SK-N-SH (cell line): ENCODE measurements at regions not wholly inside any gene's neighbourhood (a gene's known extent, or its start where the extent isn't known, plus 50 kb on each side); places are given as distances from the start of the nearest gene placed in this dataset.

Experiments
- CTCF ChIA-PET: fragments of 300-600, 350-600 bp; formaldehyde crosslinking; extraction: SDS; loops from one replicate; lab custom pipeline; 2021; lab: Yijun Ruan, JAX
- POLR2A ChIA-PET: fragments of 350-600 bp; sonication (Branson Sonifier 250); formaldehyde crosslinking; extraction: SDS; loops from one replicate; lab custom pipeline; 2020; ENCODE audit warnings: antibody characterized with exemption, inconsistent platforms; lab: Yijun Ruan, JAX
- DNase-seq: peaks from one replicate; pipeline ENCODE4 v3.0.0; 2012
- H2AFZ ChIP-seq: fragments of 200-600 bp; sonication (generic); 2 replicates; pipeline ENCODE4 v1.8.1; 2016; ENCODE audit warnings: antibody characterized with exemption, mild to moderate bottlenecking, low read depth
- H3F3A ChIP-seq: fragments of 200-600 bp; sonication (generic); replicated peaks from 2 replicates; pipeline ENCODE3; 2016; ENCODE audit warnings: antibody characterized with exemption, mild to moderate bottlenecking; ENCODE audit not compliant: insufficient read depth
- H3K27ac ChIP-seq, 2 experiments: fragments of 200-500 bp in 1 of 2; fragments of 200-600 bp in 1 of 2; sonication (Bioruptor generic) in 1 of 2; sonication (generic), shearing (Covaris generic) in 1 of 2; 2 replicates each; pipeline versions ENCODE4 v1.5.1 to v1.6.1; 2014 to 2016; ENCODE audit warnings: low read depth in 2 of 2, inconsistent platforms in 1 of 2, low read length in 1 of 2, mild to moderate bottlenecking in 1 of 2, mixed read lengths in 1 of 2
- H3K27me3 ChIP-seq: fragments of 200-600 bp; sonication (generic), shearing (Covaris generic); 2 replicates; pipeline ENCODE4 v1.6.1; 2016; ENCODE audit warnings: mixed run types; ENCODE audit not compliant: insufficient read depth
- H3K36me3 ChIP-seq, 2 experiments: fragments of 200-500 bp in 1 of 2; fragments of 200-600 bp in 1 of 2; sonication (Bioruptor generic) in 1 of 2; sonication (generic) in 1 of 2; replicated peaks in 1 of 2; 2 replicates each; pipeline versions ENCODE3 to v1.5.1; 2014 to 2016; ENCODE audit warnings: low read length in 1 of 2, mild to moderate bottlenecking in 1 of 2; ENCODE audit not compliant: insufficient read depth in 2 of 2, control insufficient read depth in 1 of 2
- H3K4me1 ChIP-seq, 2 experiments: fragments of 200-500 bp in 1 of 2; fragments of 200-600 bp in 1 of 2; sonication (Bioruptor generic) in 1 of 2; sonication (generic), shearing (Covaris generic) in 1 of 2; 2 replicates each; pipeline versions ENCODE4 v1.5.1 to v1.6.1; 2014 to 2016; ENCODE audit warnings: low read depth in 1 of 2, low read length in 1 of 2, mixed run types in 1 of 2; ENCODE audit not compliant: insufficient read depth in 2 of 2, control insufficient read depth in 1 of 2
- H3K4me2 ChIP-seq: fragments of 200-600 bp; sonication (generic), shearing (Covaris generic); 2 replicates; pipeline ENCODE4 v1.6.1; 2017; ENCODE audit warnings: mixed run types
- H3K4me3 ChIP-seq, 2 experiments: fragments of 200-500 bp in 1 of 2; fragments of 200-600 bp in 1 of 2; sonication (Bioruptor generic) in 1 of 2; sonication (generic), shearing (Covaris generic) in 1 of 2; 2 replicates each; pipeline versions ENCODE4 v1.5.1 to v1.8.1; 2014 to 2016; ENCODE audit warnings: low read depth in 2 of 2, inconsistent platforms in 1 of 2, low read length in 1 of 2, mild to moderate bottlenecking in 1 of 2, mixed read lengths in 1 of 2, moderate library complexity in 1 of 2
- H3K79me2 ChIP-seq: fragments of 200-600 bp; sonication (generic); 2 replicates; pipeline ENCODE4 v1.8.1; 2017; ENCODE audit warnings: mild to moderate bottlenecking; ENCODE audit not compliant: insufficient read depth
- H3K9ac ChIP-seq: fragments of 200-600 bp; sonication (generic); 2 replicates; pipeline ENCODE4 v1.6.1; 2017; ENCODE audit warnings: mixed run types
- H3K9me2 ChIP-seq: fragments of 200-600 bp; sonication (generic); 2 replicates; pipeline ENCODE4 v1.6.1; 2017; ENCODE audit warnings: mixed run types
- H3K9me3 ChIP-seq: fragments of 200-600 bp; sonication (generic); 2 replicates; pipeline ENCODE4 v1.6.1; 2017; ENCODE audit warnings: mixed run types, mild to moderate bottlenecking, moderate library complexity
- H4K20me1 ChIP-seq: fragments of 200-600 bp; sonication (generic); 2 replicates; pipeline ENCODE4 v1.6.1; 2017; ENCODE audit warnings: mild to moderate bottlenecking, mixed run types; ENCODE audit not compliant: insufficient read depth
- EP300 ChIP-seq, 2 experiments: IDR thresholded peaks; 2 replicates each; pipeline versions ENCODE4 v1.4.0 to v1.6.1; 2012; ENCODE audit warnings: borderline replicate concordance in 1 of 2, low read depth in 1 of 2, low read length in 1 of 2
- EZH2phosphoT487 ChIP-seq: fragments of 200-600 bp; sonication (generic); IDR thresholded peaks from 2 replicates; pipeline ENCODE4 v1.6.1; 2017; ENCODE audit warnings: low read depth, mixed run types, mild to moderate bottlenecking, antibody characterized with exemption, moderate library complexity, borderline replicate concordance
- FOXJ3 ChIP-seq: sonication (generic); formaldehyde crosslinking; IDR thresholded peaks from 2 replicates; pipeline ENCODE4 v1.5.1; 2020; ENCODE audit warnings: mild to moderate bottlenecking, missing genetic modification reagents
- FOXM1 ChIP-seq: IDR thresholded peaks from 2 replicates; pipeline ENCODE4 v1.4.0; 2012; ENCODE audit warnings: low read depth, mild to moderate bottlenecking
- GABPA ChIP-seq: IDR thresholded peaks from 2 replicates; pipeline ENCODE4 v1.4.0; 2012; ENCODE audit warnings: low read depth, mild to moderate bottlenecking
- IRF3 ChIP-seq: fragments of 150-350 bp; IDR thresholded peaks from 2 replicates; pipeline ENCODE4 v1.6.1; 2016; ENCODE audit warnings: mild to moderate bottlenecking, low read depth, low read length
- JUND ChIP-seq: IDR thresholded peaks from 2 replicates; pipeline ENCODE4 v1.4.0; 2012
- MXI1 ChIP-seq: IDR thresholded peaks from 2 replicates; pipeline ENCODE4 v1.6.1; 2012; ENCODE audit warnings: mild to moderate bottlenecking, low read depth, low read length, improper control_type of control experiment
- NFIC ChIP-seq: IDR thresholded peaks from 2 replicates; pipeline ENCODE4 v1.4.0; 2012; ENCODE audit warnings: borderline replicate concordance
- PBX3 ChIP-seq: IDR thresholded peaks from 2 replicates; pipeline ENCODE4; 2012
- POLR2AphosphoS5 ChIP-seq: IDR thresholded peaks from 2 replicates; pipeline ENCODE4 v1.6.1; 2012; ENCODE audit warnings: low read depth, low read length
- REST ChIP-seq: IDR thresholded peaks from 2 replicates; pipeline ENCODE4 v1.6.1; 2012; ENCODE audit warnings: mild to moderate bottlenecking, low read depth, low read length, moderate library complexity
- RFX5 ChIP-seq: IDR thresholded peaks from 2 replicates; pipeline ENCODE4 v1.6.1; 2012; ENCODE audit warnings: mild to moderate bottlenecking, improper control_type of control experiment, low read length
- SIN3A ChIP-seq: IDR thresholded peaks from 2 replicates; pipeline ENCODE4 v1.6.1; 2012; ENCODE audit warnings: low read depth, mild to moderate bottlenecking, low read length, moderate library complexity, borderline replicate concordance
- TAF1 ChIP-seq: IDR thresholded peaks from 2 replicates; pipeline ENCODE4 v1.6.1; 2012; ENCODE audit warnings: low read depth, mild to moderate bottlenecking, low read length, moderate library complexity, borderline replicate concordance
- TCF12 ChIP-seq: IDR thresholded peaks from 2 replicates; pipeline ENCODE4 v1.4.0; 2012
- TEAD4 ChIP-seq: IDR thresholded peaks from 2 replicates; pipeline ENCODE4 v1.4.0; 2012; ENCODE audit warnings: mild to moderate bottlenecking, borderline replicate concordance; ENCODE audit not compliant: insufficient read depth
- USF2 ChIP-seq: fragments of 150-350 bp; IDR thresholded peaks from 2 replicates; pipeline ENCODE4 v1.6.1; 2017; ENCODE audit warnings: antibody characterized with exemption, low read length, low read depth, borderline replicate concordance
- YY1 ChIP-seq: IDR thresholded peaks from 2 replicates; pipeline ENCODE4 v1.4.0; 2012; ENCODE audit warnings: low read depth, mild to moderate bottlenecking
- WGBS: methylation state at CpG from one replicate; pipeline ENCODE4 v1.1.6; 2017; ENCODE audit warnings: low lambda C conversion rate; 5-methylcytosine and 5-hydroxymethylcytosine counted together

GRCh38 chr12:107144990-107145389, 51.6 kb upstream of the CRY1 start (continued):
- no peak for TF ChIP-seq REST
- TF ChIP-seq RFX5: no peak
- TF ChIP-seq, all 33 proteins: peak for 0

- H3F3A ChIP-seq: no peaks in the 10 kb centered on the region
- TF ChIP-seq EP300 (IDR thresholded peaks at IDR 0.05; ENCODE audit: borderline replicate concordance in 1 of 2, low read depth in 1 of 2, low read length in 1 of 2) (no peak), USF2 (no peak), TCF12 (peak; percentile 56), PBX3 (peak; percentile 51)
- H3K79me2 ChIP-seq: no peaks in the 10 kb centered on the region
- H3K4me1 ChIP-seq: no peaks in the 10 kb centered on the region
- H3K9me3 ChIP-seq: no peaks in the 10 kb centered on the region
- no peaks in the 10 kb centered on the region for H3K27me3 ChIP-seq
- no peaks in the 10 kb centered on the region for H3K9me2 ChIP-seq
- ChIA-PET CTCF (interaction anchor here (2.0 to 5.1 kb wide), 2 partner anchors 14 to 462 kb away, joined by 5 to 33 read pairs; no protein-coding TSS in a partner anchor), POLR2A (no interaction called here)
- H3K36me3 ChIP-seq: no peaks in the 10 kb centered on the region
- no peak overlapping the region for H3K27ac ChIP-seq
- no peaks in the 10 kb centered on the region for H4K20me1 ChIP-seq
- H3K4me2 ChIP-seq: no peak overlapping the region; the same call in 1 of the 2 replicates
- DNase-seq: no peak
- 43% methylated on average over 6 of the region's 6 CpGs for WGBS
- no peak overlapping the region for H3K4me3 ChIP-seq
- no peak overlapping the region for H2AFZ ChIP-seq
- no peak overlapping the region for H3K9ac ChIP-seq
These were observed 52.0 kb upstream of the CRY1 start for GRCh38 chr12:107145397-107145796.

GRCh38 chr12:107148107-107148506, 54.8 kb upstream of the CRY1 start:
- Histone ChIP-seq H3K9ac (no peak overlapping the region), H2AFZ (no peak overlapping the region), H3F3A (no peaks in the 10 kb centered on the region), H4K20me1 (no peaks in the 10 kb centered on the region), H3K27ac (no peak overlapping the region), H3K9me2 (no peaks in the 10 kb centered on the region), H3K4me1 (no peaks in the 10 kb centered on the region), H3K9me3 (no peaks in the 10 kb centered on the region), H3K36me3 (no peaks in the 10 kb centered on the region), H3K27me3 (no peaks in the 10 kb centered on the region), H3K4me2 (no peak overlapping the region), H3K79me2 (no peaks in the 10 kb centered on the region), H3K4me3 (no peak overlapping the region)
- ChIA-PET CTCF (no interaction called here), POLR2A (no interaction called here)
- 55% methylated on average over 2 of the region's 2 CpGs for WGBS
- TF ChIP-seq RFX5 (no peak), TAF1 (no peak), YY1 (no peak), GABPA (no peak), POLR2AphosphoS5 (no peak), MXI1 (no peak), SIN3A (no peak), EP300 (IDR thresholded peaks at IDR 0.05; ENCODE audit: borderline replicate concordance in 1 of 2, low read depth in 1 of 2, low read length in 1 of 2) (no peak), TEAD4 (no peak), FOXM1 (no peak), JUND (no peak), NFIC (no peak), FOXJ3 (CRISPR knock-in tag) (no peak), EZH2phosphoT487 (no peak), IRF3 (no peak)
- no peak for DNase-seq
